Gastrocnemius medialis (tissue), 4 donors: ENCODE measurements at regions not wholly inside any gene's neighbourhood (a gene's known extent, or its start where the extent isn't known, plus 50 kb on each side); places are given as distances from the start of the nearest gene placed in this dataset.

Experiments used
- CTCF ChIP-seq, 5 experiments: fragments of 450-650 bp in 3 of 5; fragments of 200-600 bp in 2 of 5; sonication (generic) in 2 of 5; IDR thresholded peaks in 4 of 5; conservative IDR thresholded peaks in 1 of 5; 1 replicate in 4 of 5; 2 replicates in 1 of 5; pipeline ENCODE4 v1.5.1; 2016 to 2019; ENCODE audit warnings: antibody characterized with exemption in 5 of 5, mild to moderate bottlenecking in 3 of 5, moderate library complexity in 3 of 5
- POLR2A ChIP-seq, 2 donors: fragments of 450-650 bp; IDR thresholded peaks; one replicate each; pipeline ENCODE4 v1.6.1; 2017; ENCODE audit warnings: antibody characterized with exemption in 2 of 2, mild to moderate bottlenecking in 2 of 2, moderate library complexity in 2 of 2

GRCh38 chr10:8638088-8638672 lies 583.7 kb downstream of the GATA3 start:
- TF ChIP-seq POLR2A (IDR thresholded peaks at IDR 0.05) (no peak), CTCF (IDR thresholded peaks at IDR 0.05 in 4 of 5, conservative IDR thresholded peaks at IDR 0.05 in 1 of 5) (no peak)
